Suppressor macrophage treated with lipopolysaccharide for 1 hour (primary cell): ENCODE measurements at regions not wholly inside any gene's neighbourhood (a gene's known extent, or its start where the extent isn't known, plus 50 kb on each side); places are given as distances from the start of the nearest gene placed in this dataset.
"Not testable (repeated sequence)": the region's sequence is repeated elsewhere in the genome, so short reads cannot be mapped to it uniquely, and the experiment has no call there.

Experiments
- DNase-seq, 3 donors: peaks; one replicate each; pipeline ENCODE4 v3.0.0-alpha.2; 2020 to 2022

- DNase-seq, result not testable (repeated sequence)
Observed at GRCh38 chr3:8440142-8440541, 61.5 kb upstream of the LMCD1 start.

GRCh38 chr3:8441969-8442559 lies 59.6 kb upstream of the LMCD1 start:
- DNase-seq, result peak; percentile 18 to 53 (median 25)

GRCh38 chr3:8442993-8443650 lies 58.5 kb upstream of the LMCD1 start:
- DNase-seq, result no peak

- peak in 2 of 3 donors; percentile 3 to 6 for DNase-seq
Observed at GRCh38 chr3:8443829-8444791, 57.5 kb upstream of the LMCD1 start.

GRCh38 chr3:8444883-8445282 lies 56.7 kb upstream of the LMCD1 start:
- DNase-seq, result no peak

GRCh38 chr3:8445861-8446260 lies 55.8 kb upstream of the LMCD1 start:
- no peak for DNase-seq

- no peak for DNase-seq
Observed at GRCh38 chr3:8446845-8447244, 54.8 kb upstream of the LMCD1 start.

- no peak for DNase-seq
Observed at GRCh38 chr3:8450618-8451017, 51.0 kb upstream of the LMCD1 start.

- no peak for DNase-seq
Observed at GRCh38 chr3:8451696-8452095, 49.9 kb upstream of the LMCD1 start.
